Uterus (tissue), 3 donors: ENCODE measurements at regions not wholly inside any gene's neighbourhood (a gene's known extent, or its start where the extent isn't known, plus 50 kb on each side); places are given as distances from the start of the nearest gene placed in this dataset.

Experiments
- DNase-seq, 2 donors: peaks; one replicate each; pipeline ENCODE4 v3.0.0-alpha.2; 2019 to 2020
- H3K27ac ChIP-seq, 2 donors: fragments of 200-600 bp; sonication (generic); 1 replicate in 1 of 2; 2 replicates in 1 of 2; pipeline ENCODE4 v1.5.1; 2016 to 2018
- H3K27me3 ChIP-seq, 2 donors: fragments of 200-600 bp; sonication (generic); one replicate each; pipeline ENCODE4 v1.5.1; 2018 to 2019; ENCODE audit warnings: control low read depth in 1 of 2
- H3K36me3 ChIP-seq, 2 donors: fragments of 200-600 bp; sonication (generic); one replicate each; pipeline ENCODE4 v1.5.1; 2019; ENCODE audit warnings: control low read depth in 1 of 2
- H3K4me1 ChIP-seq, 2 donors: fragments of 200-600 bp; sonication (generic); one replicate each; pipeline ENCODE4 v1.5.1; 2018 to 2019; ENCODE audit warnings: control low read depth in 1 of 2
- H3K4me3 ChIP-seq, 2 donors: fragments of 200-600 bp; sonication (generic); 1 replicate in 1 of 2; 2 replicates in 1 of 2; pipeline ENCODE4 v1.5.1; 2018 to 2019; ENCODE audit warnings: mild to moderate bottlenecking in 1 of 2
- H3K9me3 ChIP-seq, 2 donors: fragments of 200-600 bp; sonication (generic); one replicate each; pipeline ENCODE4 v1.5.1; 2019; ENCODE audit warnings: control low read depth in 1 of 2
- POLR2A ChIP-seq, 2 donors: fragments of 450-650 bp; IDR thresholded peaks; one replicate each; pipeline ENCODE4 v1.6.1; 2016; ENCODE audit warnings: antibody characterized with exemption in 2 of 2, mild to moderate bottlenecking in 1 of 2, moderate library complexity in 1 of 2
- intact Hi-C: fragments of 100-400 bp; cut with DNase I; formaldehyde crosslinking; loops from one replicate; pipeline ENCODE4 v1.15.1; 2023; ENCODE audit warnings: low total_unique reads
- TF ChIP-seq, protein P1 (sequence below), 4 experiments: fragments of 200-600 bp in 2 of 4; fragments of 450-650 bp in 2 of 4; sonication (generic) in 2 of 4; IDR thresholded peaks; one replicate each; pipeline ENCODE4 v1.5.1; 2016 to 2019; ENCODE audit warnings: antibody characterized with exemption in 4 of 4, mild to moderate bottlenecking in 2 of 4, moderate library complexity in 1 of 4
- donor health status: DM: yes; HTN: yes; CAD: no.

GRCh38 chr20:19026901-19027644 is 185.4 kb upstream of the SLC24A3 start:
- no peak for DNase-seq
- no peaks in the 10 kb centered on the region for H3K4me1 ChIP-seq
- TF ChIP-seq POLR2A (IDR thresholded peaks at IDR 0.05) = no peak
- TF ChIP-seq, protein P1, sequence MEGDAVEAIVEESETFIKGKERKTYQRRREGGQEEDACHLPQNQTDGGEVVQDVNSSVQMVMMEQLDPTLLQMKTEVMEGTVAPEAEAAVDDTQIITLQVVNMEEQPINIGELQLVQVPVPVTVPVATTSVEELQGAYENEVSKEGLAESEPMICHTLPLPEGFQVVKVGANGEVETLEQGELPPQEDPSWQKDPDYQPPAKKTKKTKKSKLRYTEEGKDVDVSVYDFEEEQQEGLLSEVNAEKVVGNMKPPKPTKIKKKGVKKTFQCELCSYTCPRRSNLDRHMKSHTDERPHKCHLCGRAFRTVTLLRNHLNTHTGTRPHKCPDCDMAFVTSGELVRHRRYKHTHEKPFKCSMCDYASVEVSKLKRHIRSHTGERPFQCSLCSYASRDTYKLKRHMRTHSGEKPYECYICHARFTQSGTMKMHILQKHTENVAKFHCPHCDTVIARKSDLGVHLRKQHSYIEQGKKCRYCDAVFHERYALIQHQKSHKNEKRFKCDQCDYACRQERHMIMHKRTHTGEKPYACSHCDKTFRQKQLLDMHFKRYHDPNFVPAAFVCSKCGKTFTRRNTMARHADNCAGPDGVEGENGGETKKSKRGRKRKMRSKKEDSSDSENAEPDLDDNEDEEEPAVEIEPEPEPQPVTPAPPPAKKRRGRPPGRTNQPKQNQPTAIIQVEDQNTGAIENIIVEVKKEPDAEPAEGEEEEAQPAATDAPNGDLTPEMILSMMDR (IDR thresholded peaks at IDR 0.05) = no peak
- no peaks in the 10 kb centered on the region for H3K9me3 ChIP-seq
- H3K36me3 ChIP-seq = no peaks in the 10 kb centered on the region
- H3K4me3 ChIP-seq = no peak overlapping the region
- no peaks in the 10 kb centered on the region for H3K27me3 ChIP-seq
- H3K27ac ChIP-seq = no peak overlapping the region
- intact Hi-C loops = no loop called here

GRCh38 chr20:19027971-19028370 is 184.5 kb upstream of the SLC24A3 start:
- no peak overlapping the region for H3K27ac ChIP-seq
- H3K9me3 ChIP-seq = no peaks in the 10 kb centered on the region
- no peaks in the 10 kb centered on the region for H3K36me3 ChIP-seq
- no peak for DNase-seq
- no peaks in the 10 kb centered on the region for H3K27me3 ChIP-seq
- intact Hi-C loops = no loop called here
- TF ChIP-seq POLR2A (IDR thresholded peaks at IDR 0.05) = no peak
- TF ChIP-seq, protein P1 (IDR thresholded peaks at IDR 0.05) = no peak
- no peak overlapping the region for H3K4me3 ChIP-seq
- no peaks in the 10 kb centered on the region for H3K4me1 ChIP-seq

- no peaks in the 10 kb centered on the region for H3K36me3 ChIP-seq
- no peaks in the 10 kb centered on the region for H3K4me1 ChIP-seq
- peak overlapping the region; percentile 10 to 20 for H3K27ac ChIP-seq
- H3K4me3 ChIP-seq = no peak overlapping the region
- DNase-seq = no peak
- H3K9me3 ChIP-seq = no peaks in the 10 kb centered on the region
- no peak for TF ChIP-seq POLR2A (IDR thresholded peaks at IDR 0.05)
- TF ChIP-seq, protein P1 (IDR thresholded peaks at IDR 0.05) = no peak
- H3K27me3 ChIP-seq = no peaks in the 10 kb centered on the region
- intact Hi-C loops = no loop called here
Observed at GRCh38 chr20:19041787-19042186, 170.7 kb upstream of the SLC24A3 start.

DNA sequence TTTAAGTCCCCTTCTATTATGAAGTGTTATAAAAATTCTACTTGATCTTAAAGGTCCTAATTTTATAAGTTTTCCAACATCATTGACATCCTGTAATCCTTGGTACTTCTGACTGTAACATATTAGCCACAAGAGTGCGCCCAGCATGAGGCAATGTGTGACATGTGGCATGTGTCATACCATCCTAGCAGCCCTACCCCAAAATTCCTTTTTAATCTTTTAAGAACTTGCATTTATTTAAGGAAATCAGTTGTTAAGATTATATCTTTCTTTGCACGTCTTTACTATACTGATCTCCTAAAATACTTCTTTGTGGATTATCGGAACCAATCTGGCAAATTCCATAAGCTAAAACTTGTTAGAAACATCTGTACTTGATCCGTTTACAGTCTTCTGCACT is 167.1 kb upstream of the SLC24A3 start:
- DNase-seq = no peak
- TF ChIP-seq, protein P1 (IDR thresholded peaks at IDR 0.05) = no peak
- TF ChIP-seq POLR2A (IDR thresholded peaks at IDR 0.05) = no peak
- Histone ChIP-seq H3K27me3 (no peaks in the 10 kb centered on the region), H3K4me3 (no peak overlapping the region), H3K27ac (no peak overlapping the region), H3K4me1 (peaks cover 0 to 13% of the 10 kb centered on the region in 2 donors), H3K9me3 (no peaks in the 10 kb centered on the region), H3K36me3 (no peaks in the 10 kb centered on the region)
- intact Hi-C loops = no loop called here

DNA sequence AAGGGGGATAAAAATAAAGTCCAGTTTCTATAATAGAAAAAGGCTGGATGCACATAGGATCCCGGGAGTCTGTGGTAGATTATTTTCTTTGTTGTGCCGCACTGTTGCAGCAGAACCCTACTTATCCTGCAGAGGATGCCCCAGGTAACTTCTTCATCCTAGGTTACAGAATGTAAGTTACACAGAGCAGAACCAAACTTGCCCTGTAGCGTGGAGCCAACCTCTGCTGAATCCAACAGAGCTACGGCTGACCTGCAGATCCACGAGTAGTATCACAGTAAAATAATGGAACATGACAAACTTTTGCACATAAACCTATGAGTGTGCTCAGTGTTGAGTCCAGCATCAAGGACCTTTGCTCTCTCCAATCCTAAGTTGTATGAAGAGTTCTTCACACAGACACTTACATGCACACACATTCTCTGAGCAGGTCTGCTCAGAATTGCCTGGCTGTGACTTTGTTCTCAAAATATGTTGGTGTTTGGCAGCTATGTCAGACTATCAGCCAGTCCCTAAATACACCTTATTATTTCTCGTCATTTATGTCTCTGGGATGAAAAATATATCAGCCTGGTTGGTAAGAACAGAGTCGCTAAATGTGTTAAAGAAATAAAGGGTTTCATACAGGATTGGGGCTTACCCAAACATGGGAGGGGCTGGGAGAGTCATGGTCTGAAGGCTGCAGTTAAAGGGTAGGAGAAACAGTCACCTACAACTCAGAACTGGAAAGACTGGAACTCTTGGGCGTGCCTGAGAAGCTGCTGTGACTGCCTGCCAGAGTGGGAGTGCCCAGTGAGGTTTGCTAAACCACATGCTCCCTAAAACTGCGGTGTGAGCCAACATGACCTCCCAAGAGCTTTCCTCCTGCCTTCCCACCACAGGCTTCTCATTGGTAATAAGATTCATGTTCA is 165.1 kb upstream of the SLC24A3 start:
- H3K4me3 ChIP-seq = no peak overlapping the region
- TF ChIP-seq, protein P1 (IDR thresholded peaks at IDR 0.05) = no peak
- TF ChIP-seq POLR2A (IDR thresholded peaks at IDR 0.05) = no peak
- DNase-seq = peak in 1 of 2 donors; percentile 64
- H3K27me3 ChIP-seq = no peaks in the 10 kb centered on the region
- no peak overlapping the region for H3K27ac ChIP-seq
- H3K9me3 ChIP-seq = no peaks in the 10 kb centered on the region
- intact Hi-C loops = no loop called here
- H3K36me3 ChIP-seq = no peaks in the 10 kb centered on the region
- peaks cover 0 to 13% of the 10 kb centered on the region in 2 donors for H3K4me1 ChIP-seq
